ENCODE measurements at regions not wholly inside any gene's neighbourhood (a gene's known extent, or its start where the extent isn't known, plus 50 kb on each side); places are given as distances from the start of the nearest gene placed in this dataset.

GRCh38 chr6:866316-866715, 173.4 kb upstream of the EXOC2 start:
- DNase-seq, result no peak
- Mint-ChIP-seq H3K4me1 (no peaks in the 10 kb centered on the region), H3K27me3 (ENCODE audit: low read depth in 3 of 3) (peaks cover 9 to 21% (median 12%) of the 10 kb centered on the region in 3 donors), H3K36me3 (no peaks in the 10 kb centered on the region), H3K9me3 (peaks cover 0 to 5% (median 0%) of the 10 kb centered on the region in 7 donors), H3K4me3 (peak overlapping the region in 1 of 2 donors; percentile 50), H3K27ac (no peak overlapping the region)
- Histone ChIP-seq H3K4me1 (ENCODE audit: control insufficient read depth in 1 of 2, insufficient read depth in 2 of 2, low read length in 2 of 2) (no peaks in the 10 kb centered on the region), H4K20me1 (ENCODE audit: insufficient read depth, low read length) (no peaks in the 10 kb centered on the region), H2AFZ (ENCODE audit: insufficient read depth, low read depth, low read length, poor library complexity, severe bottlenecking) (no peak overlapping the region), H3K36me3 (replicated peaks in 1 of 2; ENCODE audit: control insufficient read depth in 1 of 2, insufficient read depth in 2 of 2, low read length in 2 of 2) (no peaks in the 10 kb centered on the region), H3K4me2 (replicated peaks; ENCODE audit: extremely low read depth, low read length, poor library complexity, severe bottlenecking) (no peak overlapping the region), H3K9me3 (replicated peaks in 1 of 2; ENCODE audit: control insufficient read depth in 1 of 2, insufficient read depth in 1 of 2, low read length in 2 of 2) (no peaks in the 10 kb centered on the region), H3K79me2 (ENCODE audit: insufficient read depth, low read length) (no peaks in the 10 kb centered on the region), H3K27ac (ENCODE audit: low read depth in 1 of 2, low read length in 2 of 2) (no peak overlapping the region), H3K27me3 (ENCODE audit: control insufficient read depth in 2 of 2, insufficient read depth in 2 of 2, low read length in 2 of 2) (peaks cover 3 to 17% of the 10 kb centered on the region in 2 donors), H3K9ac (ENCODE audit: insufficient read depth, low read length, poor library complexity, severe bottlenecking) (no peak overlapping the region), H3K4me3 (replicated peaks in 1 of 3; ENCODE audit: low read depth in 2 of 3, low read length in 3 of 3) (no peak overlapping the region)
- WGBS (ENCODE audit: insufficient coverage), result 86% methylated on average over 5 of the region's 9 CpGs
- no peak for TF ChIP-seq CTCF (IDR thresholded peaks at IDR 0.05)
- intact Hi-C loops (cut with micrococcal nuclease), result no loop called here

GRCh38 chr6:865846-866245, 172.9 kb upstream of the EXOC2 start:
- intact Hi-C loops (cut with micrococcal nuclease), result no loop called here
- WGBS (ENCODE audit: insufficient coverage), result no CpG with 5 or more reads among the region's 4 CpGs
- no peaks in the 10 kb centered on the region for H3K36me3 ChIP-seq (replicated peaks in 1 of 2; ENCODE audit: control insufficient read depth in 1 of 2, insufficient read depth in 2 of 2, low read length in 2 of 2)

More at GRCh38 chr6:865846-866245, 172.9 kb upstream of the EXOC2 start:
- H3K27ac ChIP-seq (ENCODE audit: low read depth in 1 of 2, low read length in 2 of 2), result no peak overlapping the region
- no peaks in the 10 kb centered on the region for H3K9me3 ChIP-seq (replicated peaks in 1 of 2; ENCODE audit: control insufficient read depth in 1 of 2, insufficient read depth in 1 of 2, low read length in 2 of 2)
- H3K9ac ChIP-seq (ENCODE audit: insufficient read depth, low read length, poor library complexity, severe bottlenecking), result no peak overlapping the region
- peaks cover 3 to 18% of the 10 kb centered on the region in 2 donors for H3K27me3 ChIP-seq (ENCODE audit: control insufficient read depth in 2 of 2, insufficient read depth in 2 of 2, low read length in 2 of 2)
- peaks cover 14 to 22% (median 14%) of the 10 kb centered on the region in 3 donors for H3K27me3 Mint-ChIP-seq (ENCODE audit: low read depth in 3 of 3)
- H3K79me2 ChIP-seq (ENCODE audit: insufficient read depth, low read length), result no peaks in the 10 kb centered on the region
- H4K20me1 ChIP-seq (ENCODE audit: insufficient read depth, low read length), result no peaks in the 10 kb centered on the region
- no peak overlapping the region for H3K4me2 ChIP-seq (replicated peaks; ENCODE audit: extremely low read depth, low read length, poor library complexity, severe bottlenecking)
- no peaks in the 10 kb centered on the region for H3K36me3 Mint-ChIP-seq
- no peak overlapping the region for H2AFZ ChIP-seq (ENCODE audit: insufficient read depth, low read depth, low read length, poor library complexity, severe bottlenecking)
- no peak for TF ChIP-seq CTCF (IDR thresholded peaks at IDR 0.05)
- no peaks in the 10 kb centered on the region for H3K4me1 Mint-ChIP-seq
- H3K4me1 ChIP-seq (ENCODE audit: control insufficient read depth in 1 of 2, insufficient read depth in 2 of 2, low read length in 2 of 2), result no peaks in the 10 kb centered on the region
- H3K4me3 Mint-ChIP-seq, result no peak overlapping the region
- H3K27ac Mint-ChIP-seq, result no peak overlapping the region
- H3K9me3 Mint-ChIP-seq, result peaks cover 0 to 5% (median 0%) of the 10 kb centered on the region in 7 donors
- no peak for DNase-seq
- no peak overlapping the region for H3K4me3 ChIP-seq (replicated peaks in 1 of 3; ENCODE audit: low read depth in 2 of 3, low read length in 3 of 3)
